HG03135 (cell line): ENCODE measurements at regions not wholly inside any gene's neighbourhood (a gene's known extent, or its start where the extent isn't known, plus 50 kb on each side); places are given as distances from the start of the nearest gene placed in this dataset.

ENCODE experiments used
- ATAC-seq: cut with Tn5 transposase; IDR thresholded peaks from one replicate; pipeline ENCODE4 v1.9.1; 2021; ENCODE audit warnings: mild to moderate bottlenecking, moderate library complexity; ENCODE audit not compliant: unreplicated experiment

- ATAC-seq, result no peak
These were observed 581.7 kb downstream of the CSNK1G3 start for GRCh38 chr5:124093658-124094057.

- no peak for ATAC-seq
These were observed 578.1 kb downstream of the CSNK1G3 start for GRCh38 chr5:124090115-124090514.

GRCh38 chr5:124089578-124089977, 577.6 kb downstream of the CSNK1G3 start:
- no peak for ATAC-seq

GRCh38 chr5:124088289-124089032, 576.5 kb downstream of the CSNK1G3 start:
- ATAC-seq, result no peak

- no peak for ATAC-seq
These were observed 575.8 kb downstream of the CSNK1G3 start for GRCh38 chr5:124087752-124088151.

GRCh38 chr5:124080256-124080655, 568.3 kb downstream of the CSNK1G3 start:
- no peak for ATAC-seq

- ATAC-seq, result no peak
These were observed 567.1 kb downstream of the CSNK1G3 start for GRCh38 chr5:124079062-124079461.

GRCh38 chr5:124074500-124074899, 562.5 kb downstream of the CSNK1G3 start:
- ATAC-seq, result no peak

GRCh38 chr5:124072570-124072969, 560.6 kb downstream of the CSNK1G3 start:
- ATAC-seq, result no peak

- ATAC-seq, result no peak
These were observed 559.1 kb downstream of the CSNK1G3 start for GRCh38 chr5:124071039-124071438.

GRCh38 chr5:124065508-124065907, 553.5 kb downstream of the CSNK1G3 start:
- ATAC-seq, result no peak

GRCh38 chr5:124064956-124065355, 553.0 kb downstream of the CSNK1G3 start:
- ATAC-seq, result no peak

GRCh38 chr5:124061663-124062062, 549.7 kb downstream of the CSNK1G3 start:
- no peak for ATAC-seq

- no peak for ATAC-seq
These were observed 549.1 kb downstream of the CSNK1G3 start for GRCh38 chr5:124061068-124061430.

- ATAC-seq, result no peak
These were observed 548.6 kb downstream of the CSNK1G3 start for GRCh38 chr5:124060413-124061067.

- ATAC-seq, result no peak
These were observed 548.0 kb downstream of the CSNK1G3 start for GRCh38 chr5:124060011-124060410.

GRCh38 chr5:124059200-124059599, 547.2 kb downstream of the CSNK1G3 start:
- no peak for ATAC-seq

- ATAC-seq, result no peak
These were observed 545.8 kb downstream of the CSNK1G3 start for GRCh38 chr5:124057724-124058231.

GRCh38 chr5:124056991-124057723, 545.2 kb downstream of the CSNK1G3 start:
- no peak for ATAC-seq

GRCh38 chr5:124056326-124056990, 544.5 kb downstream of the CSNK1G3 start:
- ATAC-seq, result peak; percentile 66

GRCh38 chr5:124055751-124056150, 543.8 kb downstream of the CSNK1G3 start:
- no peak for ATAC-seq
